LoVo (cell line): ENCODE measurements at regions not wholly inside any gene's neighbourhood (a gene's known extent, or its start where the extent isn't known, plus 50 kb on each side); places are given as distances from the start of the nearest gene placed in this dataset.

Experiments
- DNase-seq: peaks from one replicate; pipeline ENCODE4 v3.0.0-alpha.2; 2016; ENCODE audit warnings: low spot score

DNA sequence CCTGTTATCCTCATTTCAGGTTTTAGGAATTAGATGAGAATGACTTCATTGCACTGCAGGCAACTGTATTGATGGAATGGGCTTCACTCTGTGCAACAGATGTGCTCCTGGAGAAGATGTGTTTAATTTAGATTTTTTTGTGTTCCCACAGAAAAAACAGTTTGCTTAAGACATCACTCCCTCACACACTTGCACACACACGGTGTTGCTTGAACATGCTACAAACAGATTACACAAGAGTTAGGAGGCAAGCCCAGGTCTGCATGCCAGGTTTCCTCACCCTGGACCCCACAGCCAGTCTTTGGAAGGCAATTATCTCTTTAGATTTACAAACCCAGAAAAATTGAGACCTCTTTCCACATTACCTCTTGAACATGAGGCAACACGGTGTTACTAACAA, 93.7 kb upstream of the KLHL29 start:
- no peak for DNase-seq

DNA sequence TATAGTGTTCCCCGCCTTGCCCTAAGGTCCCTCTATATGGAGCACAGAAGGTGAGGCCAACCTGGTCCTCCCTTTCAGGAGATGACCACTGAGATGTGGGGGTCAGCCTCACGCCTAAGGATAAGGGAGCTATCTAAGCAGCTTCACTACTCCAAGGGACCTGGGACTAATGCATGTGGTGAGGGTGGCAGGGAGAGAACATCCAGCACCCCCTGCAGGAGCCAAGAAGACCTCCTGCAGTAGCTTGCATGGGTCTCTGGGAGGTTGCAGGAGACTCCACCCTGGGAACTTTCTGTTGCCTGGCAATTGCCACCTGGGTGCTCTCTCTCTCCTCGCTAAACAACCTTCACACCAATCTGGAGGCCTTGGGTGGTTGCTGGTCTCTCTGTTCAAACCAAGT, 93.0 kb upstream of the KLHL29 start:
- no peak for DNase-seq

GRCh38 chr2:23293063-23293462, 91.9 kb upstream of the KLHL29 start:
- DNase-seq: peak; percentile 9

DNA sequence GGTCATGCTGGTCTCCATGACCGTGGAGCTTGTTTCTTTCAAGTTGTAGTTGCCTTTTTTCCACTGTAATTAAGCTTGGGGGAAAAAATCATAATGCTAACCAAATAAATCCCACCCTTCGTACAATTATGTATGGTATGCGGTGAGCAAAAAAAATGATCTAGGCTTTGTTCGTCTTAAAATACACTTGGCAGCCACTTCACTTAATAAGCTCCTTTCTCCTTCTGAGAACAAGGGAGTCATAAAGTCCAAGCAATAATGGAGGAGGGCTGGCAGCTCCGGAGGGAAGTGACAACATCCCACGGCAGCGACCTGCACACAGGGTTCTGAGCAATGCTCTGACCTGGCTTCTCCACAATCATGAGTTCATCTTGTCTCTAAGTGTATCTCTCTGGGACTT, 91.2 kb upstream of the KLHL29 start:
- no peak for DNase-seq

DNA sequence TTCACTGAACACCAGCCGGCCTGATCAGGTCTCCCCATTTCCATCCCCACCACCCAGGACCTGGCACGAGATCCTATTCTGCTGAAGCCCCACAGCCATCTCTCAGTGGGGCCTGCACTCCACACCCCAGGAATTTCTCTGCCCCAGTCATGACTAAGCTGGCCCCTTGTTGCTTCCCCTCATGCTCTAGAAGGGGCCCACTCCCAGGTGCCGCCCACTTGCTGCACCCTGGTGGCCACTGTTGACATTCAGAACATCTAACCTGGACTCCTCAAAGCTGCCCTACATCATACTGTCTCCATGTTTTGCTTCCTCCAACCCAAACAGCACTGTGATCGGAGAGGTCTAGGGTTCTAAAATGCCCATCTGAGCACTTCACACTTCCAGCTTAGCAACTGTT, 90.7 kb upstream of the KLHL29 start:
- no peak for DNase-seq

DNA sequence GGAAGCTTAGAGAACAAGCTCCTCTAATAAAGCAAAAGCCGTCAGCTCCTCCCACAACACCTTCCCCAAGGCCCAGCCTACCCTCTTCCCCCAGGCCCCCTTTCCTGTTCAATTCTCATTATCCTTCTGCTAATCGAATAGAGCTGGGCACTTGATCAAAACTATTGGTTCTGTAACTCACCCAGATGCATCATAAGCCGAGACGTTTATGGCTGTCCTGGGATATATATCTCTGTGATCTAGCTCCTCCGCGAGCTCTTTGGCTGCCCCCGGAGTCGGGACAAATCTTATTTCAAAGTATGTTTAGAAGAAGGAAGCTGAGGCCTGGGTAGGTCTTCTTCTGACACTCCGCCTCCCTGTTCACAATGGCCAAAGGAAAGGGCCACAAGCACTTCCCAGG, 88.3 kb upstream of the KLHL29 start:
- no peak for DNase-seq

DNA sequence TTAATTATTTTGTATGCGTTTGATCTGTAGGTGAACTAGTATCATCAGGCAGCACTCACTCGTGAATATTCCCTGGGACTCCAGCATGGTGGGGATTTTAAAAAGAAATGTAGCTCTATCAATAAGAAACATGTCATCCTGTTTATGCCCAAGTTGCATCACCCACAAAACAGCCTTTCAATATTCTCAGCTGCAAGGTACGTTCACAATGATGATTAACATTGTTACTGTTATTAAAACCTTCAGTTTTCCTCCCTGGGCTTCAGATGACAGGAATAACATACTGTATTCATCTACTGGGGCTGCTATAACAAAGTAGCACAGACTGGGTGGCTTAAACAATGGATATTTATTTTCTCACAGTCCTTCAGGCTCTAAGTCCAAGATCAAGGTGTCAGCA, 87.9 kb upstream of the KLHL29 start:
- no peak for DNase-seq

GRCh38 chr2:23298551-23298950, 86.4 kb upstream of the KLHL29 start:
- no peak for DNase-seq

GRCh38 chr2:23299476-23300195, 85.3 kb upstream of the KLHL29 start:
- DNase-seq: no peak

- DNase-seq: no peak
These were observed 83.8 kb upstream of the KLHL29 start for GRCh38 chr2:23301136-23301535.

- DNase-seq: no peak
These were observed 82.4 kb upstream of the KLHL29 start for GRCh38 chr2:23302591-23302990.

- DNase-seq: no peak
These were observed 78.6 kb upstream of the KLHL29 start for GRCh38 chr2:23306401-23306800.

DNA sequence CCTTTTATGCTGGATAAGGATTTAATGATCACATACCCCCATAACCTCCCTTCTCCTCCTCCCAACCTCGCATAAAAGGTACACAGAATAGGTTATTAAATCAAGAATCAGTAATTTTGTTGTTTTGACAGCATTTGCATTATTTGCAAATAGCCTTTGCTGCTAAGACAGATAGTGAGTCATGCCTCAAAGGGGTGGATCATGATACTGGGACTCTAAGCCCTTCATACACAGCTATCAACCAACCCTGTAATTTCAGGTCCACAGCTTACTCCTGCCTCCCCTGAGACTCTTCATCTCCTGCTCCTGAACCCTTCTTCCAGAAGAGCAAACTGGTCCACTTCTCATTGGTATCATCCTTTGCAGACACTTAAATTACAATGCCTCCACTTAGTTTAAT, 73.8 kb upstream of the KLHL29 start:
- DNase-seq: no peak

- DNase-seq: no peak
These were observed 71.9 kb upstream of the KLHL29 start for GRCh38 chr2:23312996-23313606.

- DNase-seq: no peak
These were observed 70.3 kb upstream of the KLHL29 start for GRCh38 chr2:23314687-23315086.

DNA sequence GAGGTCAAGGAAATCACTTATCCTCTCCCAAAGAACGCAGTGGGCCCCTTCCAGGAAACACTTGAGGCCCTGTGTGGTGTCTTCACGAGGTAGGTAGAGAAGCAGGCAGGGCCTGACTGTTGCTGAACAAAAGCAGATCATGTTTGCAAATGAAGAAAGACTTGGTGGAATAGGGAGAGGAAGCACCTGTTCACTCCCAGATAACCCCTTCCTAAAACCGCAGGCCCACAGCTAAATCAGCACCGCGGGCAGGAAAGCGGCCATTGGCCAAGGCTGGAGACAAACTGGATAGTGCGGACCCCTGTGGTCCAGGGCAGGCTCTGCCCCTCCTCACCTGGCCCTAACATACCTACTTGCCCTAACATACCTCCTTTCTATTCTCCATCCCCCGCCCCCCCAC, 64.9 kb upstream of the KLHL29 start:
- no peak for DNase-seq

GRCh38 chr2:23321751-23322150, 63.2 kb upstream of the KLHL29 start:
- no peak for DNase-seq

GRCh38 chr2:23322567-23323197, 62.3 kb upstream of the KLHL29 start:
- DNase-seq: no peak

DNA sequence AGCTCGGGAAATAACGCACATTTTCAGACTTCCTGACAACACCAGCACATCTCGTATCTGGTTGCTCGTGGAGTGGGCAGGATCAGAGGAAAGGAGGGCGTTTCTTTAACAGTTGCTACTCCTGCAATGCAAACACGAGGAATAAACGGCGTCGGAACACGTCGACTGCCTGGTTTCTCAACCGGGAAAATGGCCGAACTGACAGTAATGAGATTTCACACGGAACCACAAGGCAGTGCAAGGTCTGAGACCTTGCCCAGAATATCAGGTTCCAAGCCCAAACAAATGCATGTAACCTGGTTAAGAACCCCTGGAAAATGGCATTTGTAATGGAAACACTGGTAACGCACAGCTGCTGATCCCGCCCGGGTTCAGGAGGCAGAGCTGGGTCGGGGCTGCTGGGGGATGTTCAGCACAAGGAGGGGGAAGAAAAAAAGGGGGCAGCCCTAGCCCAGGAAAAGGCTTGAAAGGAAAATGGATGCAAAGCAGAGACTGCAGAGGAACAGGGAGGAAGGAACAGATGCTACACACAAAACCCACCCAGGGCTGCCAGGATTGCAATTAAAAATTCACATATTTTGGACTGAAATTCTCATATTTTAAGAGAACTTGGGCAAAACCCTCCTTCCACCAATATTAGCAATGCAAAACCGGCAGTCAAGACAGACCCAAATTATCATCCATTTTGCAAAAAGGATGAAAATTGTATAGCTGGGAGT, 61.6 kb upstream of the KLHL29 start:
- no peak for DNase-seq

- no peak for DNase-seq
These were observed 60.9 kb upstream of the KLHL29 start for GRCh38 chr2:23323917-23324680.

DNA sequence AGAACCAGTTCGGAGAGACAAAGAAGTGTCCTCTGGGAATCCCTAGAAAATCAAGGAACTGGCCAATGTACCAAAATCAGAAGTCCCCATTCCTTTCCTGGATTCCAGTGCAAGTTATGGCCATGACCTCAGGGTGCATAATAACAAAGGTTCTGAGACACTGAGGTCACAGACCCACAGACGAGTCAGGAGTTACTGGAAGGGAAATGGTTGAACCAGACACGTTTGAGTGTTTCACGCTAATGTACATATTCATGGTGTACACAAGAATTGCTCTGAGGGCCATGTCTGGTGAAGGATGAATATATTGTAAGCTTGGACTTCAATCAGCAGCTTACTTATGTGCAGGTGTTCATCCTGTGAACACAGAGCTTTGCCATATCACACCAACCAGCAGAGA, 58.6 kb upstream of the KLHL29 start:
- no peak for DNase-seq

DNA sequence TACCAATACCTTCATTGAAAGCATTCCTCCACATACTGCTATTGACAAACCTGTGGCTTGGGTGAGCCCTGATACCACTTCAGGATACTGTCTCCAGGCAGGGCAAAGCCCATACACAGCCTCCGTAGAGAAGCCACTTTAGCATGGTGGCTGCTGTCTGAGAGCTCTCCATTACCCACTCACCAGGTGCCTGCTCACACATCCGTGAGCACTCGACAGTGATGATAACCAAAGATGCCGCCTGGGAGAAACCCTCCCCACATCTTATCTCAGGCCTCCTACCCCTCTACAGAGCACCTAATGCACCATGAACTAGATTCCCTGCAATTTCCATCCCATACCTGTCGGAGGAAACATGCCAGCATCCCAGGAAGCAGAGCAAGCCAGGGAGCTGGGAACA, 57.6 kb upstream of the KLHL29 start:
- DNase-seq: no peak
